Glutamatergic neuron (in vitro differentiated cells): ENCODE measurements at regions not wholly inside any gene's neighbourhood (a gene's known extent, or its start where the extent isn't known, plus 50 kb on each side); places are given as distances from the start of the nearest gene placed in this dataset.

ENCODE experiments used
- DNase-seq: peaks from one replicate; pipeline ENCODE4 v3.0.0; 2022
- H3K27ac Mint-ChIP-seq: one replicate; pipeline ENCODE4 v1.8.0; 2020; ENCODE audit warnings: mild to moderate bottlenecking, mixed read lengths, inconsistent platforms; ENCODE audit not compliant: unreplicated experiment
- H3K27me3 Mint-ChIP-seq: one replicate; pipeline ENCODE4 v1.8.0; 2020; ENCODE audit warnings: mild to moderate bottlenecking, moderate library complexity, mixed read lengths, inconsistent platforms; ENCODE audit not compliant: unreplicated experiment
- H3K36me3 Mint-ChIP-seq: one replicate; pipeline ENCODE4 v1.8.0; 2020; ENCODE audit warnings: mild to moderate bottlenecking, mixed read lengths, inconsistent platforms; ENCODE audit not compliant: unreplicated experiment
- H3K4me1 Mint-ChIP-seq: one replicate; pipeline ENCODE4 v1.8.0; 2020; ENCODE audit warnings: mild to moderate bottlenecking, low read depth, mixed read lengths, inconsistent platforms; ENCODE audit not compliant: unreplicated experiment
- H3K4me3 Mint-ChIP-seq: one replicate; pipeline ENCODE4 v1.8.0; 2020; ENCODE audit warnings: mild to moderate bottlenecking, mixed read lengths, inconsistent platforms; ENCODE audit not compliant: unreplicated experiment
- H3K9me3 Mint-ChIP-seq: one replicate; pipeline ENCODE4 v1.8.0; 2020; ENCODE audit warnings: mild to moderate bottlenecking, moderate library complexity, mixed read lengths, inconsistent platforms; ENCODE audit not compliant: unreplicated experiment
- TF ChIP-seq, protein P1 (sequence below): fragments of 200-600 bp; sonication (generic); IDR thresholded peaks from one replicate; pipeline ENCODE4 v1.5.0; 2021; ENCODE audit not compliant: partially characterized antibody, unreplicated experiment

DNA sequence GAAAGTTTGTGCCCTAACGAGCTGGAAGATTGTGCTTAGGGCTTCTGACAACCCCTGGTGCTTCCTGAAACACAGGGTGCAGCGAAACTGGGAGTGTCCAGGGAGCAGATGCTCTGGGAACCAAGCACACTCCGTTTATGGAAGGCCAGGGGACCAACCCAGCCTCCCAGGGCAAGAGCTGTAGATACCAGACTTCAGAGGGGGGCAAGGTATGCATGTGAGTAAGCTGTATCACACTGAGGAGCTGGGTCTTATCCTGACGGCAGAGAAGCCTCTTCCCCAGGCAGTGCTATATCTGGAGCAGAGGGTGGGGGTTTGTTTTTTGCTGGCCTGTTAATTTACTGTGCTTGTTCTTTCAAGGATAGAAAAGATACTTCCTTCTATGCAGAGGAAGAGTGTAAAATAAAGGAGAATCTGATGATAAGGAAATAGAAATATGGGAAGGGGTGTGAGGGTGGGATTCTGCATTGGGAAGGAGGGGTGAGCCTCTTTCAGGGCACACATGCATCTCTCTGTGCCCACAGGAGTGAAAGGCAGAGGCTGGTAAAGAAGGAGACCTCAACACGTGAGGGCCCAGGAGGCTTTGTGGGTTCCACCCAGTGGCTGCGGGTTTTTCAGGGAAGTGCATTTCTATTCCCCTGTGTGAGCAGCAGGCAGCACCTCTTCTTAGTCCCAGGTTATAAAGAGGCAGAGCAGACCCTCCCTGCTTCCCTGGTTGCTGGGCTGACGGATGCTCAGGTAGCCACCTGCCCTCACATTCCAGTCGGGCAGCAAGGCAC lies 314.1 kb downstream of the TCERG1L start:
- peaks cover 5% of the 10 kb centered on the region for H3K9me3 Mint-ChIP-seq
- no peak for DNase-seq
- TF ChIP-seq, protein P1, sequence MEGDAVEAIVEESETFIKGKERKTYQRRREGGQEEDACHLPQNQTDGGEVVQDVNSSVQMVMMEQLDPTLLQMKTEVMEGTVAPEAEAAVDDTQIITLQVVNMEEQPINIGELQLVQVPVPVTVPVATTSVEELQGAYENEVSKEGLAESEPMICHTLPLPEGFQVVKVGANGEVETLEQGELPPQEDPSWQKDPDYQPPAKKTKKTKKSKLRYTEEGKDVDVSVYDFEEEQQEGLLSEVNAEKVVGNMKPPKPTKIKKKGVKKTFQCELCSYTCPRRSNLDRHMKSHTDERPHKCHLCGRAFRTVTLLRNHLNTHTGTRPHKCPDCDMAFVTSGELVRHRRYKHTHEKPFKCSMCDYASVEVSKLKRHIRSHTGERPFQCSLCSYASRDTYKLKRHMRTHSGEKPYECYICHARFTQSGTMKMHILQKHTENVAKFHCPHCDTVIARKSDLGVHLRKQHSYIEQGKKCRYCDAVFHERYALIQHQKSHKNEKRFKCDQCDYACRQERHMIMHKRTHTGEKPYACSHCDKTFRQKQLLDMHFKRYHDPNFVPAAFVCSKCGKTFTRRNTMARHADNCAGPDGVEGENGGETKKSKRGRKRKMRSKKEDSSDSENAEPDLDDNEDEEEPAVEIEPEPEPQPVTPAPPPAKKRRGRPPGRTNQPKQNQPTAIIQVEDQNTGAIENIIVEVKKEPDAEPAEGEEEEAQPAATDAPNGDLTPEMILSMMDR: no peak
- H3K4me3 Mint-ChIP-seq: no peak overlapping the region
- no peaks in the 10 kb centered on the region for H3K4me1 Mint-ChIP-seq
- peaks cover 2% of the 10 kb centered on the region for H3K27me3 Mint-ChIP-seq
- H3K27ac Mint-ChIP-seq: no peak overlapping the region
- peaks cover 7% of the 10 kb centered on the region for H3K36me3 Mint-ChIP-seq

DNA sequence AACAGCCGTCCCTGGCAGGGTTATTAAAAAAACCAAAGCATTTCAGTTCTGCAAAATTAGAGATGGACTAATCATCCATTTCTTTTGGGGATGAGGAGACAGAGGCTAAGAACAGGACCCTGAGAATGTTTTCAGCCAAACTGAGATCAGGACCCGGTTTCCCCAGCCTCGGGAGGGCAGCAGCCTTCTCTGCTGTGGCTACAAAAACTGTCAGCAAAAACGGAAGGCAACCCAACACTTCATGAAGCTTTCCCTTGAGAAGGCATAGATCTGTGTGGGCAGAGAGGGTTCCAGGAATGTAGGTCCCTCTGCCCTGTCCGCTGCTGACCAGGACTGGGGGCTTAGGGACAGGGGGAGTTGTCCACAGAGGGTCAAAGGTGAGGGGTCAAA lies 313.5 kb downstream of the TCERG1L start:
- no peak for DNase-seq
- TF ChIP-seq, protein P1: no peak
- H3K36me3 Mint-ChIP-seq: peaks cover 7% of the 10 kb centered on the region
- H3K4me1 Mint-ChIP-seq: no peaks in the 10 kb centered on the region
- H3K4me3 Mint-ChIP-seq: no peak overlapping the region
- H3K27ac Mint-ChIP-seq: no peak overlapping the region
- peaks cover 2% of the 10 kb centered on the region for H3K27me3 Mint-ChIP-seq
- peaks cover 5% of the 10 kb centered on the region for H3K9me3 Mint-ChIP-seq

DNA sequence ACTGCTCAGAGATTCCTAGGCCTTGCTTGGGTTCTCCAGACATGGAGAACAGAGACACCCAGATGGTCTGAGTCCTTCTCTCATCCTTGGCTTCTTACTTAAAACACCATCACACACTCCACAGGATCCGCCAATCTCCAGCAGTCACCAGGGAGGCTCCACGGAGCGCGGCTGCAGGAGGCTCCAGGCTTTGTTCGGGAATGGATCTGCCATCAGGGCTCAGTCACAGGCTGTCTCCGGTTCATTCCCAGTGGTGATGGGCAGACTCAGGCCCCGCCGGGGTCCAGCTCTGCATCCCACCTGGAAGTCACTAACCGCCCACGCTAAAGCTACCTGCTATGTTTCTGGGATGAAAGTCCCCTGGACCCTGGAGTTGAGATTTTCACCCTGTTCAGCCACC lies 312.9 kb downstream of the TCERG1L start:
- Mint-ChIP-seq H3K27me3 (peaks cover 2% of the 10 kb centered on the region), H3K36me3 (peaks cover 7% of the 10 kb centered on the region), H3K9me3 (peaks cover 5% of the 10 kb centered on the region), H3K4me1 (no peaks in the 10 kb centered on the region), H3K27ac (no peak overlapping the region), H3K4me3 (no peak overlapping the region)
- TF ChIP-seq, protein P1: no peak
- DNase-seq: no peak

DNA sequence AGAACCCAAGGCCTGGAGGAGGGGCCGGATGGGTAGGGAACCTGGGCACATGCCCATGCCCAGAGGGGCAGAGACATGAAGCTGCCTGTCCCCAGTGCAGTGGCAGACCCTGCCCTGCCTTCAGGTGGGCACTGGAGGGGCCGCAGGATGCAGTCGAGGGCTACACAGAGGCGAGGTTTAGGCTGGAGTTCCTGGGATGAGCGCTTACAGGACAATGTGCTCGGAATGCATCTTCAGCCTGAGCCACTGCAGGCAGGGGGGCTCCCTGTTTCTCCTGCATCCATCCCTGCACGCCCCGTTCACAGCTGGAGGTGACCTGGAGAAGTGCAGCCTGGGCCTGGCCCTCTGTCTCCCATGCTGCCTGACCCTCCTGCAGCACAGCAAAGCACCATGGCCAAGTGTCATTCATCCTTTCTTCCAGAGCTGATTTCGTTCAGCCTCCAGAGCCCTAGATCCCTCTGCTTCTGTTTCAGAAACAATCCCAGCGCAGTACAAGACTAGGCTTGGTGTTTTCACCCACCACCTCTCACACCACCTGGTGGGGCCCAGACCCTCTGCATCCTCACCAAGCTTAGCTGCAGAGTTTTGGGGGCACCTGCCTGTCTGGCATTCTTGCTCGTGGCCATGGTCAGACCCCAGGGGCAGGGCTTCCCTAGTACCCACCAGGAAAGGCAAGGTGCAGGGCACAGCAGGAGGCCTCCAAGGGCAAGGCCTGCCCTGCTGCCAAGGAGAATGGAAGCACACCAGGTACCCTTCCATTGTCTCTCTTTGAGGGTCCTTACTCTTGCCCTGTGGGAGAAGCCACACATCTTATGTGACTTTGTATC lies 311.9 kb downstream of the TCERG1L start:
- Mint-ChIP-seq H3K36me3 (peaks cover 7% of the 10 kb centered on the region), H3K27ac (no peak overlapping the region), H3K4me3 (no peak overlapping the region), H3K9me3 (peaks cover 2% of the 10 kb centered on the region), H3K27me3 (peaks cover 2% of the 10 kb centered on the region), H3K4me1 (peaks cover 6% of the 10 kb centered on the region)
- DNase-seq: no peak
- TF ChIP-seq, protein P1: no peak

DNA sequence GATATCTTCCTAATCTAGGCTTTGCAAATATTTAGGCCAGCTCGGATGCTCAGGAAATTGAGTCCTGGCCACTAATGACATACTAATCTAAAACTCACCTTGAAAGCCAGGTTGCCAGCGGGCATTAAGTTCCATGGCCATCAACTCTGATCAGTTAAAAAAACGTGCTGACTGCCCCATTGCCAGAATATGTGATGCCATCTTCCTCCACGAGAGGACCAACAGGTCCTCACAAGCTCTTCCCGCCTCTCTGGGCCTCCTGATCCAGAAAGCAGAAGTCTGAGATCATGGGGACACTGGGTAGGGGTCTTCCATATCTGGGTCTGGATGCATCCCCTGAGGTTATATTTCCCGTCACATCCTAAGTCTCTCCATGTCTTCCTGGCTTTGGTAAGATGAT lies 311.3 kb downstream of the TCERG1L start:
- peaks cover 7% of the 10 kb centered on the region for H3K36me3 Mint-ChIP-seq

More for the DNA sequence above, 311.3 kb downstream of the TCERG1L start:
- Mint-ChIP-seq H3K27me3 (peaks cover 2% of the 10 kb centered on the region), H3K4me1 (peaks cover 6% of the 10 kb centered on the region), H3K27ac (no peak overlapping the region), H3K9me3 (peaks cover 2% of the 10 kb centered on the region), H3K4me3 (no peak overlapping the region)
- DNase-seq: no peak
- TF ChIP-seq, protein P1: no peak
